ENCODE measurements at regions not wholly inside any gene's neighbourhood (a gene's known extent, or its start where the extent isn't known, plus 50 kb on each side); places are given as distances from the start of the nearest gene placed in this dataset.

GRCh38 chr9:17978773-17979172 lies 399.9 kb downstream of the SH3GL2 start:
- TF ChIP-seq CTCF (IDR thresholded peaks at IDR 0.05; ENCODE audit: low read depth, low read length, poor library complexity, severe bottlenecking), result no peak
- TF ChIP-seq EZH2phosphoT487 (IDR thresholded peaks at IDR 0.05; ENCODE audit: borderline replicate concordance, low read length), result no peak

Measured in DOHH2 (cell line).